Heart right ventricle (tissue), 16 donors: ENCODE measurements at regions not wholly inside any gene's neighbourhood (a gene's known extent, or its start where the extent isn't known, plus 50 kb on each side); places are given as distances from the start of the nearest gene placed in this dataset.

Experiments used
- ATAC-seq, 8 donors: fragments of 200-7000 bp; cut with Tn5 transposase; one replicate each; pipeline ENCODE4 v1.9.1; 2020; ENCODE audit warnings: mild to moderate bottlenecking in 8 of 8, moderate library complexity in 8 of 8, moderate number of reproducible peaks in 1 of 8
- DNase-seq, 2 donors: peaks; one replicate each; pipeline ENCODE4 v3.0.0-alpha.2; 2020
- H3K27ac ChIP-seq, 10 donors: fragments of 200-600 bp; sonication (generic) in 2 of 10; one replicate each; pipeline versions ENCODE4 v1.5.0 to v1.8.0; 2020 to 2022; ENCODE audit warnings: mild to moderate bottlenecking in 3 of 10
- H3K27me3 ChIP-seq, 7 donors: fragments of 200-600 bp; one replicate each; pipeline ENCODE4 v1.8.0; 2021 to 2022; ENCODE audit warnings: mild to moderate bottlenecking in 2 of 7
- H3K36me3 ChIP-seq, 9 donors: fragments of 200-600 bp; sonication (generic) in 1 of 9; one replicate each; pipeline versions ENCODE4 v1.5.0 to v1.8.0; 2020 to 2022; ENCODE audit warnings: mild to moderate bottlenecking in 2 of 9
- H3K4me1 ChIP-seq, 9 donors: fragments of 200-600 bp; sonication (generic) in 1 of 9; one replicate each; pipeline versions ENCODE4 v1.5.0 to v1.8.0; 2020 to 2022; ENCODE audit warnings: mild to moderate bottlenecking in 4 of 9
- H3K4me3 ChIP-seq, 10 donors: fragments of 200-600 bp; sonication (generic) in 2 of 10; one replicate each; pipeline versions ENCODE4 v1.5.0 to v1.8.0; 2020 to 2022; ENCODE audit warnings: mild to moderate bottlenecking in 7 of 10, moderate library complexity in 2 of 10
- H3K9me3 ChIP-seq, 11 donors: fragments of 200-600 bp in 10 of 11; sonication (generic) in 2 of 11; one replicate each; pipeline versions ENCODE4 v1.5.0 to v1.8.0; 2013 to 2022; ENCODE audit warnings: mild to moderate bottlenecking in 2 of 11, control low read depth in 1 of 11, moderate library complexity in 1 of 11
- CTCF ChIP-seq, 9 donors: fragments of 200-600 bp; sonication (generic) in 2 of 9; IDR thresholded peaks; one replicate each; pipeline versions ENCODE4 v1.5.0 to v1.8.0; 2021 to 2022; ENCODE audit warnings: antibody characterized with exemption in 9 of 9, mild to moderate bottlenecking in 5 of 9, moderate library complexity in 1 of 9
- WGBS, 2 donors: extraction: QIAGEN DNeasy Blood & Tissue Kit; methylation state at CpG; one replicate each; pipeline ENCODE4 v1.1.7; 2013; ENCODE audit warnings: inconsistent platforms in 1 of 2; 5-methylcytosine and 5-hydroxymethylcytosine counted together
- intact Hi-C, 10 donors: fragments of 100-400 bp; cut with DNase I; formaldehyde crosslinking; loops; one replicate each; pipeline versions ENCODE4 v1.11.1 to v1.14.2; 2022
- donor health status: Arrhythmogenic right ventricular cardiomyopathy.
- donor health status: ischemic (EF 13 %, LVEDD 7.1; RV severe dilation, severe dysfunction).
- donor health status: healthy with polysubstance abuse.
- donor health status: DM: no; HTN: yes; CAD: no.
- donor health status: DM: no; HTN: no; CAD: no.
- donor health status: ischemic (EF 25% LVEDD 6.9; RV normal size, moderate dysfunction).
- donor health status: ischemic (EF 25% LVEDD 5.7; RV mildly dilated, moderate dysfunction).
- donor health status: healthy.
- donor health status: DM: yes; HTN: yes; CAD: no.
- donor health status: Ischemic cardiomyopathy.
- donor health status: ischemic (EF 35%, LVEDD 5.7; RV mildly dilated, moderate dysfunction).
- donor health status: nonischemic (EF 11% LVEDD 7.7; RV severe dilation, severe dysfunction).
- donor health status: DM: yes; HTN: yes; CAD: no.
- donor health status: PGD.
- donor health status: ischemic (EF 29% LVEDD 5.4; RV normal size, mild dysfunction).
- donor health status: nonischemic (EF 23%, LVEDD 6.1; RV moderate dilation, normal function).

- 54 to 63% methylated on average over 3 of the region's 3 CpGs for WGBS, 2 donors
- Histone ChIP-seq H3K9me3 (peaks cover 0 to 49% (median 8%) of the 10 kb centered on the region in 11 donors), H3K36me3 (no peaks in the 10 kb centered on the region), H3K4me3 (no peak overlapping the region), H3K27ac (peak overlapping the region in 4 of 10 donors; percentile 6 to 55 (median 28)), H3K4me1 (peaks cover 0 to under 1% (median 0%) of the 10 kb centered on the region in 9 donors), H3K27me3 (no peaks in the 10 kb centered on the region)
- ATAC-seq = peak in 5 of 8 donors; percentile 24 to 71 (median 66)
- no peak for DNase-seq
- TF ChIP-seq CTCF (IDR thresholded peaks at IDR 0.05) = no peak
- intact Hi-C loops = no loop called here
These were observed 353.8 kb downstream of the TMEM135 start for GRCh38 chr11:87391496-87391895.

- Histone ChIP-seq H3K27me3 (no peaks in the 10 kb centered on the region), H3K27ac (no peak overlapping the region), H3K4me3 (no peak overlapping the region), H3K36me3 (no peaks in the 10 kb centered on the region), H3K9me3 (peaks cover 0 to 24% (median 0%) of the 10 kb centered on the region in 11 donors), H3K4me1 (peaks cover 0 to 13% (median 0%) of the 10 kb centered on the region in 9 donors)
- WGBS, 2 donors = 62 to 72% methylated on average over 4 of the region's 4 CpGs
- DNase-seq (no peak), ATAC-seq (peak in 5 of 8 donors; percentile 20 to 64 (median 45))
- no peak for TF ChIP-seq CTCF (IDR thresholded peaks at IDR 0.05)
- intact Hi-C loops = no loop called here
These were observed 346.5 kb downstream of the TMEM135 start for GRCh38 chr11:87384078-87384729.

GRCh38 chr11:87374038-87374807 lies 336.5 kb downstream of the TMEM135 start:
- no peak overlapping the region for H3K27ac ChIP-seq
- H3K36me3 ChIP-seq = no peaks in the 10 kb centered on the region
- peaks cover 0 to 8% (median 6%) of the 10 kb centered on the region in 9 donors for H3K4me1 ChIP-seq
- DNase-seq (no peak), ATAC-seq (no peak)
- intact Hi-C loops = no loop called here
- H3K9me3 ChIP-seq = peaks cover 0 to 9% (median 0%) of the 10 kb centered on the region in 11 donors
- no peak overlapping the region for H3K4me3 ChIP-seq
- WGBS, 2 donors = 73 to 90% methylated on average over 4 of the region's 4 CpGs
- H3K27me3 ChIP-seq = no peaks in the 10 kb centered on the region
- TF ChIP-seq CTCF (IDR thresholded peaks at IDR 0.05) = no peak
